ENCODE measurements at regions not wholly inside any gene's neighbourhood (a gene's known extent, or its start where the extent isn't known, plus 50 kb on each side); places are given as distances from the start of the nearest gene placed in this dataset.
"Not testable (repeated sequence)": the region's sequence is repeated elsewhere in the genome, so short reads cannot be mapped to it uniquely, and the experiment has no call there.

- intact Hi-C loops (cut with micrococcal nuclease) (no loop called here), dilution Hi-C loops (cut with HindIII; ENCODE audit: low sequenced_read_pairs, unreplicated experiment) (no loop called here), in situ Hi-C loops (cut with MboI; ENCODE audit: low sequenced_read_pairs) (no loop called here)
- no peaks in the 10 kb centered on the region for H3K36me3 ChIP-seq (ENCODE audit: control insufficient read depth, insufficient read depth, low read length)
- no peaks in the 10 kb centered on the region for H4K20me1 ChIP-seq (ENCODE audit: insufficient read depth, low read length)
- H2BK5ac ChIP-seq (ENCODE audit: low read depth, low read length, poor library complexity, severe bottlenecking), result no peak overlapping the region
- POLR2A ChIA-PET (ENCODE audit: unreplicated experiment), result no interaction called here
- no peak overlapping the region for H3K4ac ChIP-seq (ENCODE audit: low read depth, low read length)
- CTCF ChIA-PET, result no interaction called here
- H2AK9ac ChIP-seq (replicated peaks; ENCODE audit: low read depth, low read length, poor library complexity), result no peak overlapping the region
- no peak for DNase-seq
- no TSS peak for BruUV-seq (replicated peaks)
- no peak overlapping the region for H3K4me2 ChIP-seq (ENCODE audit: low read depth, low read length)
- H3K14ac ChIP-seq (replicated peaks; ENCODE audit: low read depth, low read length), result no peak overlapping the region
- no peak for ATAC-seq (ENCODE audit: low read depth)
- no peak overlapping the region for H4K8ac ChIP-seq (ENCODE audit: low read depth in 2 of 2, low read length in 2 of 2)
- H3K4me3 ChIP-seq (ENCODE audit: insufficient read depth, low read depth, low read length), result no peak overlapping the region
- H4K5ac ChIP-seq (ENCODE audit: low read depth, low read length), result no peak overlapping the region
- H3K4me1 ChIP-seq (ENCODE audit: control insufficient read depth, insufficient read depth, low read length), result no peaks in the 10 kb centered on the region
- no peak overlapping the region for H3K23ac ChIP-seq (ENCODE audit: low read depth, low read length)
- H3K18ac ChIP-seq (ENCODE audit: low read depth, low read length), result no peak overlapping the region
- no peak overlapping the region for H2AFZ ChIP-seq (replicated peaks; ENCODE audit: low read length, poor library complexity)
- no peak overlapping the region for H2BK120ac ChIP-seq (ENCODE audit: low read depth, low read length)
- 0% methylated on average over 1 of the region's 3 CpGs; no CpG with 5 or more reads in 1 of the 2 experiments for WGBS, 2 experiments (ENCODE audit: extremely low coverage in 2 of 2, insufficient read length in 1 of 2)
- peaks cover 7% of the 10 kb centered on the region for H3K9me3 ChIP-seq (ENCODE audit: control insufficient read depth, insufficient read depth, low read length)
- H2BK20ac ChIP-seq (ENCODE audit: low read depth, low read length), result no peak overlapping the region
- TF ChIP-seq, protein P1, sequence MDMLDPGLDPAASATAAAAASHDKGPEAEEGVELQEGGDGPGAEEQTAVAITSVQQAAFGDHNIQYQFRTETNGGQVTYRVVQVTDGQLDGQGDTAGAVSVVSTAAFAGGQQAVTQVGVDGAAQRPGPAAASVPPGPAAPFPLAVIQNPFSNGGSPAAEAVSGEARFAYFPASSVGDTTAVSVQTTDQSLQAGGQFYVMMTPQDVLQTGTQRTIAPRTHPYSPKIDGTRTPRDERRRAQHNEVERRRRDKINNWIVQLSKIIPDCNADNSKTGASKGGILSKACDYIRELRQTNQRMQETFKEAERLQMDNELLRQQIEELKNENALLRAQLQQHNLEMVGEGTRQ (IDR thresholded peaks at IDR 0.05; ENCODE audit: low read depth, low read length), result no peak
- no peak for TF ChIP-seq NFE2L2 (IDR thresholded peaks at IDR 0.05; ENCODE audit: low read depth, low read length)
- no peak for TF ChIP-seq MAFK (IDR thresholded peaks at IDR 0.05; ENCODE audit: low read depth, low read length)
- no peak for TF ChIP-seq SMC3 (IDR thresholded peaks at IDR 0.05; ENCODE audit: low read depth, low read length)
- TF ChIP-seq RAD21 (IDR thresholded peaks at IDR 0.05; ENCODE audit: low read length), result no peak
- TF ChIP-seq ELK1 (IDR thresholded peaks at IDR 0.05; ENCODE audit: borderline replicate concordance, low read depth, low read length), result no peak
- no peak for TF ChIP-seq RFX5 (IDR thresholded peaks at IDR 0.05; ENCODE audit: low read depth, low read length)
- no peak for TF ChIP-seq POLR2A (IDR thresholded peaks at IDR 0.05; ENCODE audit: low read depth, low read length)
- no peak overlapping the region for H3K56ac ChIP-seq (ENCODE audit: extremely low read depth, insufficient read depth, low read length)
- no peaks in the 10 kb centered on the region for H3K9me1 ChIP-seq (ENCODE audit: insufficient read depth, low read length)
- H4K91ac ChIP-seq (ENCODE audit: insufficient read depth, low read depth, low read length), result no peak overlapping the region
- H2BK15ac ChIP-seq (ENCODE audit: low read depth, low read length), result no peak overlapping the region
- H3K79me1 ChIP-seq (ENCODE audit: low read depth in 1 of 2, low read length in 2 of 2), result no peaks in the 10 kb centered on the region
- no peak overlapping the region for H3K27ac ChIP-seq (ENCODE audit: insufficient read depth, low read length)
- no peaks in the 10 kb centered on the region for H3K27me3 ChIP-seq (ENCODE audit: control insufficient read depth, insufficient read depth, low read length)
- no peak overlapping the region for H3K9ac ChIP-seq (ENCODE audit: low read depth, low read length)
- no peak overlapping the region for H2AK5ac ChIP-seq (ENCODE audit: low read depth, low read length)
Measured at GRCh38 chr3:182521339-182521738, 272.0 kb upstream of the ATP11B start.

- H3K14ac ChIP-seq (replicated peaks; ENCODE audit: low read depth, low read length); H2BK5ac ChIP-seq (ENCODE audit: low read depth, low read length, poor library complexity, severe bottlenecking); H3K4me1 ChIP-seq (ENCODE audit: control insufficient read depth, insufficient read depth, low read length); in situ Hi-C loops (cut with MboI; ENCODE audit: low sequenced_read_pairs); H4K5ac ChIP-seq (ENCODE audit: low read depth, low read length); H4K91ac ChIP-seq (ENCODE audit: insufficient read depth, low read depth, low read length); dilution Hi-C loops (cut with HindIII; ENCODE audit: low sequenced_read_pairs, unreplicated experiment); H3K56ac ChIP-seq (ENCODE audit: extremely low read depth, insufficient read depth, low read length); H2AK5ac ChIP-seq (ENCODE audit: low read depth, low read length); DNase-seq; H3K4me3 ChIP-seq (ENCODE audit: insufficient read depth, low read depth, low read length); H3K23ac ChIP-seq (ENCODE audit: low read depth, low read length); H3K18ac ChIP-seq (ENCODE audit: low read depth, low read length); H3K9ac ChIP-seq (ENCODE audit: low read depth, low read length); BruUV-seq (replicated peaks); H3K9me1 ChIP-seq (ENCODE audit: insufficient read depth, low read length); H4K20me1 ChIP-seq (ENCODE audit: insufficient read depth, low read length); H3K27me3 ChIP-seq (ENCODE audit: control insufficient read depth, insufficient read depth, low read length); H2BK120ac ChIP-seq (ENCODE audit: low read depth, low read length); H2AK9ac ChIP-seq (replicated peaks; ENCODE audit: low read depth, low read length, poor library complexity); H3K4ac ChIP-seq (ENCODE audit: low read depth, low read length); H3K79me1 ChIP-seq (ENCODE audit: low read depth in 1 of 2, low read length in 2 of 2); H3K36me3 ChIP-seq (ENCODE audit: control insufficient read depth, insufficient read depth, low read length); intact Hi-C loops (cut with micrococcal nuclease); H4K8ac ChIP-seq (ENCODE audit: low read depth in 2 of 2, low read length in 2 of 2); H2AFZ ChIP-seq (replicated peaks; ENCODE audit: low read length, poor library complexity); H3K27ac ChIP-seq (ENCODE audit: insufficient read depth, low read length); H3K4me2 ChIP-seq (ENCODE audit: low read depth, low read length); ATAC-seq (ENCODE audit: low read depth); H2BK20ac ChIP-seq (ENCODE audit: low read depth, low read length); H2BK15ac ChIP-seq (ENCODE audit: low read depth, low read length); POLR2A ChIA-PET (ENCODE audit: unreplicated experiment): not testable (repeated sequence)
- WGBS, 2 experiments (ENCODE audit: extremely low coverage in 2 of 2, insufficient read length in 1 of 2), result no CpG with 5 or more reads among the region's 3 CpGs
- CTCF ChIA-PET, result interaction anchor here (0.6 to 0.7 kb wide), 2 partner anchors 39 to 443 kb away, joined by 3 to 4 read pairs; no protein-coding TSS in a partner anchor
- H3K9me3 ChIP-seq (ENCODE audit: control insufficient read depth, insufficient read depth, low read length), result peaks cover 10% of the 10 kb centered on the region
Measured at GRCh38 chr3:182523424-182523823, 269.9 kb upstream of the ATP11B start.
